ENCODE measurements at regions not wholly inside any gene's neighbourhood (a gene's known extent, or its start where the extent isn't known, plus 50 kb on each side); places are given as distances from the start of the nearest gene placed in this dataset.
A peak's percentile ranks its signal among the peaks of the same experiment; 100 is the strongest.

DNA sequence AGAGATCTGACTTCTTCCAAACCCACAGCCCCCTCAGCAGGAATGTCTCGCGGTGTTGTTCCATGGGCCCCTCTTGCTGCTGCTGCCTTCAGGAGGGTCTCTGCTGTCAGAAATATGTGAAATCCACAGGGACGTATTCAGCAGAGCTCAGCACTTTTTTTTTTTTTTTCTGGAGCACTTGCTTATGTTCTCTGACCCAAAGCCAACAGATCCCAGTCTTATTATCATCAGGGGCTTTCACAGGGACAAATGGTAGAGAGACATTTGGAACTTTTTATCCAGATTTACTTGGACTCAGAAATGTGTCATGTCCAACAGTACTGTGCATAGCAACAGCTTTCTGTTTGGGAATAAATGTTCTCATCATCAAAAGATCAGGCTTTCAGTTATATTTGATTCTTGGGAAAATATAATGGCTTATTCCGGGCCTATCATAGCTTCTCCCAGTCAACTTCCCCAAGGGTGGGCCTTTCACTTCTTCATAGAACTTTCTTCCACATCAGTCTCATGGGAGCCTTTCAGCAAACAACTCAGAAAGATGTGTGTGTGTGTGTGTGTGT lies 332.7 kb downstream of the ZNF536 start:
- ATAC-seq (ENCODE audit: low read depth in 2 of 2), result no peak

DNA sequence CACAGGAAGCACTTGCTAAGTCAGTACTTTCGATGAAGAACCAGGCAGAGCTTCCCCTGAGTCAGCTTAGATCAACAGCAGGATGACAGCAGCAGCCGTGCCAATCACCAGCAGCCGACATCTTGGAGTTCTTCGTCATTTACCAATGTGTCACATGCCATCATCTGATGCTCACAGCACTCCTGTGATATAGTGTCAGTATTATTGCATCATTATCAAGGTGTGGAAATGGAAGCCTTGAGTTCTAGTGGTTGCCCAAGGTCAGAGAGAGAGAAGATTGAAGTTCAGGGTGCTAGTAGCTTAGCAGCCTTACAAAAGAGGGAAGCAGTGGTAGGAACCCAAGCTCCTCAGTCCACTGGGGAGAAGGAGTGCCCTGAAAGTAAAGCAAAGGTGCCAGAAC lies 331.5 kb downstream of the ZNF536 start:
- Mint-ChIP-seq H3K27ac (no peak overlapping the region), H3K36me3 (no peaks in the 10 kb centered on the region)
- no peak for ATAC-seq (ENCODE audit: low read depth in 2 of 2)

More for the DNA sequence above, 332.7 kb downstream of the ZNF536 start:
- DNase-seq, result no peak
- H3K9me3 Mint-ChIP-seq, result peaks cover 0 to 4% (median 0%) of the 10 kb centered on the region in 7 donors
- H3K36me3 Mint-ChIP-seq, result no peaks in the 10 kb centered on the region
- peak overlapping the region in 1 of 8 donors; percentile 29 for H3K4me3 Mint-ChIP-seq
- H3K27ac Mint-ChIP-seq, result no peak overlapping the region
- no peaks in the 10 kb centered on the region for H3K4me1 Mint-ChIP-seq
- peaks cover 9 to 13% (median 11%) of the 10 kb centered on the region in 3 donors for H3K27me3 Mint-ChIP-seq

DNA sequence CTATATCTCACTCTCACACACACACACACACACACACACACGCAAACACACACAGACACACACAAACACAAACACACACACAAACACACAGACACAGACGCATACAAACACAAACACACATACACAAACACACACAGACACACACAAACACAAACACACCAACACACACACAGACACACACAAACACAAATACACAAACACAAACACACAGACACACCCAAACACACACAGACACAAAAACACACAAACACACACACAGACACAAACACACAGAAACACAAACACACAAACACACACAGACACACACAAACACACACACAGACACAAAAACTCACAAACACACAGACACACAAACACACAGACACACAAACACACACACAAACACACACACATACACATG lies 329.0 kb downstream of the ZNF536 start:
- Mint-ChIP-seq H3K4me1 (no peaks in the 10 kb centered on the region), H3K27ac (no peak overlapping the region), H3K36me3 (no peaks in the 10 kb centered on the region), H3K27me3 (peaks cover 0 to 6% (median 5%) of the 10 kb centered on the region in 3 donors), H3K4me3 (no peak overlapping the region), H3K9me3 (no peaks in the 10 kb centered on the region)
- no peak for ATAC-seq (ENCODE audit: low read depth in 2 of 2)
- DNase-seq, result no peak

More for the DNA sequence above, 331.5 kb downstream of the ZNF536 start:
- no peak for DNase-seq
- Mint-ChIP-seq H3K27me3 (peaks cover 6 to 11% (median 8%) of the 10 kb centered on the region in 3 donors), H3K4me3 (no peak overlapping the region), H3K4me1 (no peaks in the 10 kb centered on the region), H3K9me3 (peaks cover 0 to 4% (median 0%) of the 10 kb centered on the region in 7 donors)

GRCh38 chr19:30699871-30700280 lies 327.7 kb downstream of the ZNF536 start:
- ATAC-seq (ENCODE audit: low read depth in 2 of 2) (no peak), DNase-seq (no peak)
- no peaks in the 10 kb centered on the region for H3K4me1 Mint-ChIP-seq
- peak overlapping the region in 1 of 8 donors; percentile 60 for H3K4me3 Mint-ChIP-seq
- no peaks in the 10 kb centered on the region for H3K9me3 Mint-ChIP-seq
- H3K27ac Mint-ChIP-seq, result no peak overlapping the region
- H3K27me3 Mint-ChIP-seq, result peaks cover 3 to 11% (median 7%) of the 10 kb centered on the region in 3 donors
- no peaks in the 10 kb centered on the region for H3K36me3 Mint-ChIP-seq

DNA sequence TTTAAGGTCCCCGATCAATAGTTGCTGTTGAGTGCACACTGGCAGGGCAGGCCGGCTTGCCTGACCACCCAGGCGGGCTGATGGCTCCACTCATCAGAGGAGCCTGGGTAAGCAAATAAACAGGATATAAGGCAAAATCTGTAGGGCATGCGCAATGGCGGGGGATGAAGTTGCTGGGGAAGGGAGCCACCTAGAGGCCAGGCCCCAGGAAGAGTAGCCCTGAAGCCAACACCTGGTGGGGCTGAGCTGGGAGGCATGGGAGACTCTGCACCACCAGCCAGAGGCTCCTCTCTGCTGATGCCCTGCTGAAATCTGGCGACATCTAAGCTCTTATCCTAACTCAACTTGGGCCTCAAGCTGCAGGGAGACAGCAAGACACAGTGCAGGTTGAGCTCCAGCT lies 324.3 kb downstream of the ZNF536 start:
- H3K27ac Mint-ChIP-seq, result peak overlapping the region in 2 of 6 donors; percentile 16 to 35
- ATAC-seq (ENCODE audit: low read depth in 2 of 2) (no peak), DNase-seq (no peak)
- no peak overlapping the region for H3K4me3 Mint-ChIP-seq
- H3K9me3 Mint-ChIP-seq, result no peaks in the 10 kb centered on the region
- peaks cover 21 to 37% (median 28%) of the 10 kb centered on the region in 3 donors for H3K27me3 Mint-ChIP-seq
- H3K36me3 Mint-ChIP-seq, result no peaks in the 10 kb centered on the region
- H3K4me1 Mint-ChIP-seq, result peaks cover 0 to 7% (median 0%) of the 10 kb centered on the region in 3 donors

- ATAC-seq (ENCODE audit: low read depth in 2 of 2) (no peak), DNase-seq (no peak)
- Mint-ChIP-seq H3K27ac (no peak overlapping the region), H3K36me3 (no peaks in the 10 kb centered on the region), H3K9me3 (no peaks in the 10 kb centered on the region), H3K4me1 (peaks cover 0 to 7% (median 0%) of the 10 kb centered on the region in 3 donors), H3K27me3 (peaks cover 32 to 48% (median 38%) of the 10 kb centered on the region in 3 donors), H3K4me3 (no peak overlapping the region)
These were observed 323.1 kb downstream of the ZNF536 start for GRCh38 chr19:30695171-30695875.

GRCh38 chr19:30694156-30694755 lies 322.1 kb downstream of the ZNF536 start:
- H3K4me3 Mint-ChIP-seq, result no peak overlapping the region
- peaks cover 32 to 59% (median 44%) of the 10 kb centered on the region in 3 donors for H3K27me3 Mint-ChIP-seq

GRCh38 chr19:30692879-30693503 lies 320.8 kb downstream of the ZNF536 start:
- DNase-seq (no peak), ATAC-seq (ENCODE audit: low read depth in 2 of 2) (no peak)
- Mint-ChIP-seq H3K27ac (no peak overlapping the region), H3K36me3 (no peaks in the 10 kb centered on the region), H3K9me3 (peaks cover 0 to 2% (median 0%) of the 10 kb centered on the region in 7 donors), H3K4me1 (peaks cover 0 to 7% (median 0%) of the 10 kb centered on the region in 3 donors), H3K4me3 (peak overlapping the region in 1 of 8 donors; percentile 34), H3K27me3 (peaks cover 38 to 64% (median 52%) of the 10 kb centered on the region in 3 donors)

More at GRCh38 chr19:30694156-30694755, 322.1 kb downstream of the ZNF536 start:
- Mint-ChIP-seq H3K4me1 (peaks cover 0 to 7% (median 0%) of the 10 kb centered on the region in 3 donors), H3K36me3 (no peaks in the 10 kb centered on the region), H3K27ac (no peak overlapping the region), H3K9me3 (no peaks in the 10 kb centered on the region)
- no peak for ATAC-seq (ENCODE audit: low read depth in 2 of 2)
- no peak for DNase-seq

- Mint-ChIP-seq H3K36me3 (no peaks in the 10 kb centered on the region), H3K27ac (no peak overlapping the region), H3K4me3 (no peak overlapping the region), H3K9me3 (peaks cover 0 to 2% (median 0%) of the 10 kb centered on the region in 7 donors), H3K4me1 (peaks cover 0 to 7% (median 0%) of the 10 kb centered on the region in 3 donors), H3K27me3 (peaks cover 38 to 67% (median 57%) of the 10 kb centered on the region in 3 donors)
- ATAC-seq (ENCODE audit: low read depth in 2 of 2) (no peak), DNase-seq (no peak)
These were observed 320.1 kb downstream of the ZNF536 start for GRCh38 chr19:30692181-30692811.

GRCh38 chr19:30691819-30692166 lies 319.6 kb downstream of the ZNF536 start:
- Mint-ChIP-seq H3K4me1 (peaks cover 0 to 7% (median 0%) of the 10 kb centered on the region in 3 donors), H3K27me3 (peaks cover 41 to 72% (median 58%) of the 10 kb centered on the region in 3 donors), H3K27ac (no peak overlapping the region), H3K4me3 (no peak overlapping the region), H3K36me3 (no peaks in the 10 kb centered on the region), H3K9me3 (peaks cover 0 to 2% (median 0%) of the 10 kb centered on the region in 7 donors)
- DNase-seq (no peak), ATAC-seq (ENCODE audit: low read depth in 2 of 2) (no peak)

GRCh38 chr19:30690935-30691818 lies 319.0 kb downstream of the ZNF536 start:
- ATAC-seq (ENCODE audit: low read depth in 2 of 2), result no peak
- no peak for DNase-seq
- Mint-ChIP-seq H3K9me3 (peaks cover 0 to 2% (median 0%) of the 10 kb centered on the region in 7 donors), H3K27ac (no peak overlapping the region), H3K27me3 (peaks cover 42 to 78% (median 58%) of the 10 kb centered on the region in 3 donors), H3K36me3 (no peaks in the 10 kb centered on the region), H3K4me1 (peaks cover 0 to 7% (median 0%) of the 10 kb centered on the region in 3 donors), H3K4me3 (peak overlapping the region in 1 of 8 donors; percentile 12)

- peaks cover 0 to 7% (median 0%) of the 10 kb centered on the region in 3 donors for H3K4me1 Mint-ChIP-seq
- no peak overlapping the region for H3K27ac Mint-ChIP-seq
- H3K9me3 Mint-ChIP-seq, result peaks cover 0 to 2% (median 0%) of the 10 kb centered on the region in 7 donors
- ATAC-seq (ENCODE audit: low read depth in 2 of 2) (no peak), DNase-seq (no peak)
- H3K4me3 Mint-ChIP-seq, result no peak overlapping the region
- H3K27me3 Mint-ChIP-seq, result peaks cover 45 to 85% (median 58%) of the 10 kb centered on the region in 3 donors
- H3K36me3 Mint-ChIP-seq, result no peaks in the 10 kb centered on the region
These were observed 318.3 kb downstream of the ZNF536 start for GRCh38 chr19:30690525-30690924.

Measured in naive B cell (primary cell).